Epithelial cell of proximal tubule (primary cell): ENCODE measurements at regions not wholly inside any gene's neighbourhood (a gene's known extent, or its start where the extent isn't known, plus 50 kb on each side); places are given as distances from the start of the nearest gene placed in this dataset.
"Not testable (repeated sequence)": the region's sequence is repeated elsewhere in the genome, so short reads cannot be mapped to it uniquely, and the experiment has no call there.

Experiments
- DNase-seq: peaks from one replicate; pipeline ENCODE4 v3.0.0-alpha.2; 2011; ENCODE audit warnings: low read depth
- H3K4me3 ChIP-seq: 2 replicates; pipeline ENCODE4 v1.5.1; 2011; ENCODE audit warnings: low read depth, mild to moderate bottlenecking, low read length
- CTCF ChIP-seq: conservative IDR thresholded peaks from 2 replicates; pipeline ENCODE4 v1.5.1; 2012; ENCODE audit warnings: low read depth, mild to moderate bottlenecking, low read length

GRCh38 chrX:82370978-82371646 lies 1137.0 kb upstream of the POU3F4 start:
- no peak for DNase-seq
- no peak for TF ChIP-seq CTCF
- no peak overlapping the region for H3K4me3 ChIP-seq

GRCh38 chrX:82384401-82384800 lies 1123.7 kb upstream of the POU3F4 start:
- no peak for TF ChIP-seq CTCF
- DNase-seq = no peak
- no peak overlapping the region for H3K4me3 ChIP-seq

- TF ChIP-seq CTCF = no peak
- DNase-seq = peak; percentile 29
Observed at GRCh38 chrX:82412858-82413257, 1095.2 kb upstream of the POU3F4 start.

GRCh38 chrX:82442281-82442680 lies 1065.8 kb upstream of the POU3F4 start:
- DNase-seq = no peak
- TF ChIP-seq CTCF = no peak
- H3K4me3 ChIP-seq = no peak overlapping the region

More at GRCh38 chrX:82412858-82413257, 1095.2 kb upstream of the POU3F4 start:
- no peak overlapping the region for H3K4me3 ChIP-seq

- no peak for TF ChIP-seq CTCF
- no peak overlapping the region for H3K4me3 ChIP-seq
- DNase-seq = no peak
Observed at GRCh38 chrX:82451725-82452124, 1056.4 kb upstream of the POU3F4 start.

- not testable (repeated sequence) for DNase-seq, H3K4me3 ChIP-seq
Observed at GRCh38 chrX:82455852-82456251, 1052.2 kb upstream of the POU3F4 start.

- DNase-seq = peak; percentile 25
- no peak for TF ChIP-seq CTCF
- H3K4me3 ChIP-seq = no peak overlapping the region
Observed at GRCh38 chrX:82458207-82458754, 1049.8 kb upstream of the POU3F4 start.
